Endodermal cell (in vitro differentiated cells): ENCODE measurements at regions not wholly inside any gene's neighbourhood (a gene's known extent, or its start where the extent isn't known, plus 50 kb on each side); places are given as distances from the start of the nearest gene placed in this dataset.

Source experiments
- DNase-seq: peaks from one replicate; pipeline ENCODE4 v3.0.0-alpha.2; 2017
- H3K27ac ChIP-seq: 2 replicates; pipeline ENCODE4 v1.5.1; 2013; ENCODE audit warnings: mild to moderate bottlenecking, low read depth, low read length, moderate library complexity
- H3K27me3 ChIP-seq: 2 replicates; pipeline ENCODE4 v1.6.1; 2013; ENCODE audit warnings: mild to moderate bottlenecking, low read length, moderate library complexity; ENCODE audit not compliant: insufficient read depth, control insufficient read depth, poor library complexity, severe bottlenecking
- H3K36me3 ChIP-seq: 2 replicates; pipeline ENCODE4 v1.7.0; 2013; ENCODE audit warnings: mild to moderate bottlenecking, low read length, moderate library complexity; ENCODE audit not compliant: control insufficient read depth, insufficient read depth
- H3K4me1 ChIP-seq: one replicate; pipeline ENCODE4 v1.7.0; 2013; ENCODE audit warnings: low read length; ENCODE audit not compliant: control insufficient read depth, insufficient read depth
- H3K4me3 ChIP-seq: 2 replicates; pipeline ENCODE4 v1.5.1; 2013; ENCODE audit warnings: mild to moderate bottlenecking, low read length, moderate library complexity
- H3K9ac ChIP-seq: 2 replicates; pipeline ENCODE4 v1.6.1; 2013; ENCODE audit warnings: mild to moderate bottlenecking, low read length, moderate library complexity; ENCODE audit not compliant: poor library complexity, severe bottlenecking; ENCODE audit errors: extremely low read depth
- H3K9me3 ChIP-seq: 2 replicates; pipeline ENCODE4 v1.6.1; 2013; ENCODE audit warnings: mild to moderate bottlenecking, low read length, moderate library complexity; ENCODE audit not compliant: control insufficient read depth
- H3K27ac Mint-ChIP-seq: 2 replicates; pipeline ENCODE4 v1.8.0; 2020; ENCODE audit warnings: mixed read lengths
- H3K27me3 Mint-ChIP-seq: 2 replicates; pipeline ENCODE4 v1.8.0; 2021; ENCODE audit warnings: mild to moderate bottlenecking, mixed read lengths; ENCODE audit not compliant: insufficient read depth
- H3K36me3 Mint-ChIP-seq: 2 replicates; pipeline ENCODE4 v1.8.0; 2020; ENCODE audit warnings: low read depth, mixed read lengths
- H3K4me1 Mint-ChIP-seq: 2 replicates; pipeline ENCODE4 v1.8.0; 2020; ENCODE audit warnings: mixed read lengths
- H3K4me3 Mint-ChIP-seq: 2 replicates; pipeline ENCODE4 v1.8.0; 2020; ENCODE audit warnings: mild to moderate bottlenecking, moderate library complexity, mixed read lengths
- H3K9me3 Mint-ChIP-seq: 2 replicates; pipeline ENCODE4 v1.8.0; 2020; ENCODE audit warnings: mild to moderate bottlenecking, mixed read lengths
- CTCF ChIP-seq: fragments of 200-600 bp; sonication (generic); conservative IDR thresholded peaks from 2 replicates; pipeline ENCODE4 v1.5.0; 2021; ENCODE audit warnings: antibody characterized with exemption, mild to moderate bottlenecking
- WGBS, 2 experiments: methylation state at CpG; one replicate each; pipeline versions ENCODE4 v1.1.5 to v1.1.7; 2013; ENCODE audit warnings: missing lambda C conversion rate in 2 of 2, mixed read lengths in 1 of 2; ENCODE audit not compliant: insufficient coverage in 1 of 2, insufficient read length in 1 of 2; 5-methylcytosine and 5-hydroxymethylcytosine counted together

- Histone ChIP-seq H3K27me3 (peaks cover 9% of the 10 kb centered on the region), H3K27ac (no peak overlapping the region), H3K9ac (no peak overlapping the region), H3K9me3 (peaks cover 5% of the 10 kb centered on the region), H3K4me1 (no peaks in the 10 kb centered on the region), H3K4me3 (no peak overlapping the region), H3K36me3 (no peaks in the 10 kb centered on the region)
- TF ChIP-seq CTCF: no peak
- Mint-ChIP-seq H3K27ac (no peak overlapping the region), H3K4me1 (no peaks in the 10 kb centered on the region), H3K36me3 (no peaks in the 10 kb centered on the region), H3K9me3 (peaks cover 9% of the 10 kb centered on the region), H3K27me3 (peaks cover 24% of the 10 kb centered on the region), H3K4me3 (no peak overlapping the region)
- WGBS, 2 experiments: 88 to 100% methylated on average over 1 to 2 of the region's 2 CpGs
- DNase-seq: no peak
Observed at GRCh38 chr2:45284621-45284995, 275.4 kb upstream of the SIX2 start.

- H3K27me3 ChIP-seq: peaks cover 12% of the 10 kb centered on the region
- H3K4me3 ChIP-seq: no peak overlapping the region
- peaks cover under 1% of the 10 kb centered on the region for H3K4me1 ChIP-seq
- Mint-ChIP-seq H3K4me3 (no peak overlapping the region), H3K27me3 (peaks cover 19% of the 10 kb centered on the region), H3K27ac (no peak overlapping the region), H3K9me3 (peaks cover 3% of the 10 kb centered on the region), H3K36me3 (no peaks in the 10 kb centered on the region), H3K4me1 (no peaks in the 10 kb centered on the region)
- DNase-seq: peak; percentile 61
- H3K9me3 ChIP-seq: peaks cover 5% of the 10 kb centered on the region
- no peak for TF ChIP-seq CTCF
- 82 to 87% methylated on average over 6 to 10 of the region's 10 CpGs for whole genome bisulfite sequencing, 2 experiments
- no peak overlapping the region for H3K27ac ChIP-seq
- no peak overlapping the region for H3K9ac ChIP-seq
- H3K36me3 ChIP-seq: no peaks in the 10 kb centered on the region
Observed at GRCh38 chr2:45283764-45284620, 274.7 kb upstream of the SIX2 start.

DNA sequence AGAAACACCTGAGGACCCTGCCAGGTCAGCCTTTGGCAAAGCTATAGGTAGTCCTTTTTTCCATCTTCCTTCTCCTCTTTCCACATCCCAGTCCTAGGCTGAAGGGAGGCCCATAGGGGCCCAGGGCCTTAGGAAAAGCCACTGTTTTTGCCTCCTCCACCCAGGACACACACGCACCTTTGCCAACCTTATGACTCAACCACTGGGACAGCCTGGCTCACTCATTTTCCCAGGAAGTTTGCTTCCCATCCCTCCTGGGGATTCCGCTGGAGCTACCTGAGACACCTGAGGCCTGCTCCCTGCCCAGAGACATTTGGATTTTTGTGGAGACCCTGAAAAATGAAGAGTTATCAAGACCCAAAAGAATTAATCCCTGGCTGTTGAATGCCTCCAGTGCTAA is 273.4 kb upstream of the SIX2 start:
- Histone ChIP-seq H3K27ac (no peak overlapping the region), H3K27me3 (peaks cover 14% of the 10 kb centered on the region), H3K36me3 (no peaks in the 10 kb centered on the region), H3K9ac (no peak overlapping the region), H3K9me3 (peaks cover 5% of the 10 kb centered on the region), H3K4me3 (no peak overlapping the region), H3K4me1 (peaks cover 4% of the 10 kb centered on the region)
- Mint-ChIP-seq H3K9me3 (peaks cover 2% of the 10 kb centered on the region), H3K36me3 (no peaks in the 10 kb centered on the region), H3K27me3 (peaks cover 20% of the 10 kb centered on the region), H3K4me3 (no peak overlapping the region), H3K27ac (no peak overlapping the region), H3K4me1 (peaks cover 3% of the 10 kb centered on the region)
- DNase-seq: no peak
- 76 to 96% methylated on average over 2 of the region's 2 CpGs for WGBS, 2 experiments
- TF ChIP-seq CTCF: no peak
